ENCODE measurements at regions not wholly inside any gene's neighbourhood (a gene's known extent, or its start where the extent isn't known, plus 50 kb on each side); places are given as distances from the start of the nearest gene placed in this dataset.
"Not testable (repeated sequence)": the region's sequence is repeated elsewhere in the genome, so short reads cannot be mapped to it uniquely, and the experiment has no call there.

GRCh38 chr12:131311279-131311722 is 357.6 kb downstream of the ADGRD1 start:
- H3K4me1 ChIP-seq (ENCODE audit: control insufficient read depth, insufficient read depth, low read length); H3K4me3 ChIP-seq (ENCODE audit: low read depth, low read length); DNase-seq (ENCODE audit: low read depth in 4 of 6, low spot score in 6 of 6); H3K9me3 ChIP-seq (ENCODE audit: control insufficient read depth, insufficient read depth, low read length); H3K27ac ChIP-seq (ENCODE audit: low read depth, low read length); H3K27me3 ChIP-seq (ENCODE audit: control insufficient read depth, insufficient read depth, low read length); H3K36me3 ChIP-seq (ENCODE audit: control insufficient read depth, insufficient read depth, low read length): not testable (repeated sequence)
- 39% methylated on average over 9 of the region's 12 CpGs for WGBS (ENCODE audit: insufficient coverage)

- H3K4me1 ChIP-seq (ENCODE audit: control insufficient read depth, insufficient read depth, low read length): no peaks in the 10 kb centered on the region
- 43% methylated on average over 9 of the region's 10 CpGs for WGBS (ENCODE audit: insufficient coverage)
- no peak overlapping the region for H3K27ac ChIP-seq (ENCODE audit: low read depth, low read length)
- no peaks in the 10 kb centered on the region for H3K9me3 ChIP-seq (ENCODE audit: control insufficient read depth, insufficient read depth, low read length)
- no peak overlapping the region for H3K4me3 ChIP-seq (ENCODE audit: low read depth, low read length)
- no peaks in the 10 kb centered on the region for H3K27me3 ChIP-seq (ENCODE audit: control insufficient read depth, insufficient read depth, low read length)
- no peak for DNase-seq (ENCODE audit: low read depth in 4 of 6, low spot score in 6 of 6)
- H3K36me3 ChIP-seq (ENCODE audit: control insufficient read depth, insufficient read depth, low read length): no peaks in the 10 kb centered on the region
Observed at GRCh38 chr12:131311764-131312163, 358.1 kb downstream of the ADGRD1 start.

- H3K27ac ChIP-seq (ENCODE audit: low read depth, low read length); H3K4me1 ChIP-seq (ENCODE audit: control insufficient read depth, insufficient read depth, low read length); H3K36me3 ChIP-seq (ENCODE audit: control insufficient read depth, insufficient read depth, low read length); DNase-seq (ENCODE audit: low read depth in 4 of 6, low spot score in 6 of 6); H3K9me3 ChIP-seq (ENCODE audit: control insufficient read depth, insufficient read depth, low read length); H3K27me3 ChIP-seq (ENCODE audit: control insufficient read depth, insufficient read depth, low read length); H3K4me3 ChIP-seq (ENCODE audit: low read depth, low read length): not testable (repeated sequence)
- WGBS (ENCODE audit: insufficient coverage): no CpG with 5 or more reads among the region's 9 CpGs
Observed at GRCh38 chr12:131312382-131312781, 358.7 kb downstream of the ADGRD1 start.

GRCh38 chr12:131312793-131313545 is 359.3 kb downstream of the ADGRD1 start:
- no peak overlapping the region for H3K27ac ChIP-seq (ENCODE audit: low read depth, low read length)
- no peak for DNase-seq (ENCODE audit: low read depth in 4 of 6, low spot score in 6 of 6)
- 83% methylated on average over 12 of the region's 13 CpGs for WGBS (ENCODE audit: insufficient coverage)
- H3K4me1 ChIP-seq (ENCODE audit: control insufficient read depth, insufficient read depth, low read length): no peaks in the 10 kb centered on the region
- H3K4me3 ChIP-seq (ENCODE audit: low read depth, low read length): no peak overlapping the region
- no peaks in the 10 kb centered on the region for H3K36me3 ChIP-seq (ENCODE audit: control insufficient read depth, insufficient read depth, low read length)
- no peaks in the 10 kb centered on the region for H3K27me3 ChIP-seq (ENCODE audit: control insufficient read depth, insufficient read depth, low read length)
- H3K9me3 ChIP-seq (ENCODE audit: control insufficient read depth, insufficient read depth, low read length): no peaks in the 10 kb centered on the region

GRCh38 chr12:131313635-131314034 is 359.9 kb downstream of the ADGRD1 start:
- H3K4me1 ChIP-seq (ENCODE audit: control insufficient read depth, insufficient read depth, low read length): no peaks in the 10 kb centered on the region
- WGBS (ENCODE audit: insufficient coverage): 39% methylated on average over 4 of the region's 4 CpGs
- no peak overlapping the region for H3K27ac ChIP-seq (ENCODE audit: low read depth, low read length)
- no peaks in the 10 kb centered on the region for H3K9me3 ChIP-seq (ENCODE audit: control insufficient read depth, insufficient read depth, low read length)
- no peaks in the 10 kb centered on the region for H3K36me3 ChIP-seq (ENCODE audit: control insufficient read depth, insufficient read depth, low read length)
- no peak for DNase-seq (ENCODE audit: low read depth in 4 of 6, low spot score in 6 of 6)
- H3K27me3 ChIP-seq (ENCODE audit: control insufficient read depth, insufficient read depth, low read length): no peaks in the 10 kb centered on the region
- H3K4me3 ChIP-seq (ENCODE audit: low read depth, low read length): no peak overlapping the region

- Histone ChIP-seq H3K4me3 (ENCODE audit: low read depth, low read length) (no peak overlapping the region), H3K9me3 (ENCODE audit: control insufficient read depth, insufficient read depth, low read length) (no peaks in the 10 kb centered on the region), H3K27ac (ENCODE audit: low read depth, low read length) (no peak overlapping the region), H3K27me3 (ENCODE audit: control insufficient read depth, insufficient read depth, low read length) (no peaks in the 10 kb centered on the region), H3K36me3 (ENCODE audit: control insufficient read depth, insufficient read depth, low read length) (no peaks in the 10 kb centered on the region), H3K4me1 (ENCODE audit: control insufficient read depth, insufficient read depth, low read length) (no peaks in the 10 kb centered on the region)
- DNase-seq (ENCODE audit: low read depth in 4 of 6, low spot score in 6 of 6): no peak
Observed at GRCh38 chr12:131314524-131315090, 360.9 kb downstream of the ADGRD1 start.

GRCh38 chr12:131315601-131316000 is 361.9 kb downstream of the ADGRD1 start:
- no peaks in the 10 kb centered on the region for H3K9me3 ChIP-seq (ENCODE audit: control insufficient read depth, insufficient read depth, low read length)
- DNase-seq (ENCODE audit: low read depth in 4 of 6, low spot score in 6 of 6): no peak
- no peaks in the 10 kb centered on the region for H3K36me3 ChIP-seq (ENCODE audit: control insufficient read depth, insufficient read depth, low read length)
- no peaks in the 10 kb centered on the region for H3K27me3 ChIP-seq (ENCODE audit: control insufficient read depth, insufficient read depth, low read length)
- 97% methylated on average over 3 of the region's 3 CpGs for WGBS (ENCODE audit: insufficient coverage)
- H3K4me3 ChIP-seq (ENCODE audit: low read depth, low read length): no peak overlapping the region
- H3K4me1 ChIP-seq (ENCODE audit: control insufficient read depth, insufficient read depth, low read length): no peaks in the 10 kb centered on the region
- H3K27ac ChIP-seq (ENCODE audit: low read depth, low read length): no peak overlapping the region

- WGBS (ENCODE audit: insufficient coverage): 82% methylated on average over 4 of the region's 6 CpGs
- no peak for DNase-seq (ENCODE audit: low read depth in 4 of 6, low spot score in 6 of 6)
Observed at GRCh38 chr12:131316388-131316787, 362.7 kb downstream of the ADGRD1 start.

GRCh38 chr12:131318045-131318685 is 364.5 kb downstream of the ADGRD1 start:
- Histone ChIP-seq H3K9me3 (ENCODE audit: control insufficient read depth, insufficient read depth, low read length) (no peaks in the 10 kb centered on the region), H3K27me3 (ENCODE audit: control insufficient read depth, insufficient read depth, low read length) (no peaks in the 10 kb centered on the region), H3K4me1 (ENCODE audit: control insufficient read depth, insufficient read depth, low read length) (no peaks in the 10 kb centered on the region), H3K36me3 (ENCODE audit: control insufficient read depth, insufficient read depth, low read length) (no peaks in the 10 kb centered on the region), H3K4me3 (ENCODE audit: low read depth, low read length) (no peak overlapping the region), H3K27ac (ENCODE audit: low read depth, low read length) (no peak overlapping the region)
- DNase-seq (ENCODE audit: low read depth in 4 of 6, low spot score in 6 of 6): no peak

More at GRCh38 chr12:131316388-131316787, 362.7 kb downstream of the ADGRD1 start:
- H3K36me3 ChIP-seq (ENCODE audit: control insufficient read depth, insufficient read depth, low read length): no peaks in the 10 kb centered on the region
- no peaks in the 10 kb centered on the region for H3K9me3 ChIP-seq (ENCODE audit: control insufficient read depth, insufficient read depth, low read length)
- no peaks in the 10 kb centered on the region for H3K27me3 ChIP-seq (ENCODE audit: control insufficient read depth, insufficient read depth, low read length)
- H3K4me3 ChIP-seq (ENCODE audit: low read depth, low read length): no peak overlapping the region
- no peaks in the 10 kb centered on the region for H3K4me1 ChIP-seq (ENCODE audit: control insufficient read depth, insufficient read depth, low read length)
- no peak overlapping the region for H3K27ac ChIP-seq (ENCODE audit: low read depth, low read length)

GRCh38 chr12:131321988-131322387 is 368.3 kb downstream of the ADGRD1 start:
- Histone ChIP-seq H3K4me3 (ENCODE audit: low read depth, low read length) (no peak overlapping the region), H3K27me3 (ENCODE audit: control insufficient read depth, insufficient read depth, low read length) (no peaks in the 10 kb centered on the region), H3K27ac (ENCODE audit: low read depth, low read length) (no peak overlapping the region), H3K36me3 (ENCODE audit: control insufficient read depth, insufficient read depth, low read length) (no peaks in the 10 kb centered on the region), H3K9me3 (ENCODE audit: control insufficient read depth, insufficient read depth, low read length) (no peaks in the 10 kb centered on the region), H3K4me1 (ENCODE audit: control insufficient read depth, insufficient read depth, low read length) (no peaks in the 10 kb centered on the region)
- no peak for DNase-seq (ENCODE audit: low read depth in 4 of 6, low spot score in 6 of 6)
